ENCODE measurements at regions not wholly inside any gene's neighbourhood (a gene's known extent, or its start where the extent isn't known, plus 50 kb on each side); places are given as distances from the start of the nearest gene placed in this dataset.

DNA sequence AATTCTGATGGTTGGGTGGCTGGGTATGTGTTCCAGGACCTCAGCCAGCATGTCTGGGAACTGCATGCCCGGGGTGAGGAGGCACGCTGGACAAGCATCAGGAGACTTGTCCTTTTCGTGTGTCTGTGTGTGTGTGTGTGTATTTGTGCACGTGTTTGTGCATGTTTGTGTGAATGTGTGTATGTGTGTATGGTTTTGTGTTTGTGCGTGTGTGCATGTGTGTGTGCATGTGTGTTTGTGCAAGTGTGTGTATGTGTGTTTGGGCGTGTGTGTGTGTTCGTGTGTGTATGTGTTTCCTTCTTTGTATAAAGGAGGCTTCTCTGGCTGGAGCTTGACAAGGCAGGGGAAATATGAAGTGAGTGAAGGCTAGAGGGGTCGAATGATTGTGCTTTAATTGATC lies 491.5 kb downstream of the IRX1 start:
- TF ChIP-seq GATA2 (IDR thresholded peaks at IDR 0.05; ENCODE audit: low read depth, low read length) (no peak), GATA3 (IDR thresholded peaks at IDR 0.05; ENCODE audit: low read depth, low read length) (no peak)
